ENCODE measurements at regions not wholly inside any gene's neighbourhood (a gene's known extent, or its start where the extent isn't known, plus 50 kb on each side); places are given as distances from the start of the nearest gene placed in this dataset.
"Not testable (repeated sequence)": the region's sequence is repeated elsewhere in the genome, so short reads cannot be mapped to it uniquely, and the experiment has no call there.

DNA sequence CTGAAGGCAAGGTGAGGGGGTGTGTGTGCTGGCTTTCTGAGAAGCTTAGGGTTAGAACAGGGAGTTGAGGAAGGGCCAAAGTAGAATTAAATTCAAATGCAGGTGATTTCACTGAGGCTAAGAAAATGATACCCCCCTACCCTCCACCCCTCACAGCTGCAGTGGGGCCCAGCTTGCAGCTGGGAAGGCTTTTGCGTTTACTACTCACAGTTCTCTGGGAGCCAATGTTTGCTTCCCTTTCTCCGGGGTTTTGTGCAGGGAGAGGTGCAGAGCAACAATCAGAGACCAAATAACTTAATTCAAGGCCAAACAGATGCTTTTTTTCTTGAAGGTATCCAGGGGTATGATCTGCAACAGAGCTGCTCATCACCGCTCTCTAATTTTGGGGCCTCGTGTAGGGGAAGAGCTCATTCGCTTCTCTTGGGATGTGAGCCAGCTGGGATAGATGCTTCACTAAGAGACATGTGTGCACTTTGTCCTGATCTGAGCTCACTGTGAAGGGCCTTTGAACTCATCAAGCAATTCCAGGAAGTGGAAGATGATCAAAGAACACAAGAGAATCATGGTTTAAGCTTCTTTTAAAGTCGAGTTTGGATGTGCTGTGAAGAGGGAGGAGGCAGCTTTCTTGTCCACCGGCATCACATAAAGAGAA lies 122.7 kb upstream of the C1GALT1C1 start:
- no peak for DNase-seq

DNA sequence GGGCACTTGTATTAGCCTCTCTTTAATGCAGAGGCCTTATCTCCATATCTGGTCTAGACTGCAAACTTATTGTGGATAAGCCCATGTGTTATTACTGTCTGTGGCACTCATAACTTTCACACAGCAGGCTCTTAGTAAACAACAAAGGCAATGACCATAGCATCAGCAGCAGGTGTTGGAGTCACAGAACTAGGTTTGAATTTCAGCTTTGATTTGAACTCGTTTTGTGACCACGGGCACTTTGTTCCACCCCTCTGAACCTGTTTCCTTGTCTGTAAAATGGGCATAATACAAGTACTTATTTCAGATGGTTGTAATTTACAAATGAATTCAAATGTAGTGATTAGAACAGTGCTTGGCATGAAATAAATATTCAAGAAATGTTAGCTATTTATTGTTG lies 121.8 kb upstream of the C1GALT1C1 start:
- no peak for DNase-seq

DNA sequence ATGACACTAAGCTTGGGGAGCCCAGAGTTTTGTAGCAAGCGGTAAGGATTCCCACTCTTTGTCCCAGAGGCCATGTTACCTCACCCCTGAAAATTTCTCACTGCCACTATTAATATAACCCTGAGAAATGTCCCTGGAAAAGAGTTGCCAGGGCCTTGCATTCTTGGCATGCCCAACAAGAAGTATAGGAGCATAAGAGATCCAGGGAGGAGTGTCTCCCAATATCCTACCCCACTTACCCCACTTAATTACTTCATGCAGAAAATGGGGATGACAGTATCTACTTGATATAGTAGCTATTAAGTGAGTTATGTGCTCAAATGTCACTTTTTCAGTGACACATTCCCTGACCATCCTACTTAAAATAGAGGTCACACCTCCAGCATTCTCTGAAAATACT lies 120.5 kb upstream of the C1GALT1C1 start:
- no peak for DNase-seq

DNA sequence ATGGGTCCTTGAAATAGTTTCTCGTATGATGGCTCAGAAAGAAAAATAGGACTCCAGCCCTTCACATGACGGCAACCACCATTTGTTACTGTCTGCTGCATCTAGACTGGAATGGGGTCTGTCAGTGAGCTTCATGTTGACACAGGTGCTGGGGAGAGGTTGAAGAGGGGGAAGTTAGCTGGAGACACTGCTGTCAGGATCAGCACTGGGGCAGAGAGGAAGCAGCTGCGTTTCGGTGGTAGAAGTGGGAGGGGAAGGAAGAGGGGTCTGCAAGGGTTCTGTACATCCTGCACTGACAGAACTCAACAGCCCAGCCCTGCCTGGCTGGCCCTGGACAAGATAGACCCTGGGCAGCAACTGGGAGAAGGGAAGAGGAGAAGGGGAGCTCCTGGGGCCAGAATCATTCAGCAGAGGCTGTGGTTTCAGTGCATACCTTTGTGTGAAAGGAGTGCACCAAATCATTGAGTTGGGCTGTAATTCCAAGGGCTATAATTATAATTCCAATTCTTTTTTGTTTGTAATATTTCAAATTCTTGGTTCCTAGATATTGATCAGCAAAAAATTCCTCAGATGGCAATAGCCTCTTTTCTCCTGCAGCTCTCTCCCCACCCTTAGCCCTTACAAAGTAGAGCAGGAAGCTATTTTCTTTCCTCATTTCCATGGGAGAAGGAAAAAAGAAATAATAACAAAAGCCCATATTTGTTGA lies 119.4 kb upstream of the C1GALT1C1 start:
- peak; percentile 40 for DNase-seq

DNA sequence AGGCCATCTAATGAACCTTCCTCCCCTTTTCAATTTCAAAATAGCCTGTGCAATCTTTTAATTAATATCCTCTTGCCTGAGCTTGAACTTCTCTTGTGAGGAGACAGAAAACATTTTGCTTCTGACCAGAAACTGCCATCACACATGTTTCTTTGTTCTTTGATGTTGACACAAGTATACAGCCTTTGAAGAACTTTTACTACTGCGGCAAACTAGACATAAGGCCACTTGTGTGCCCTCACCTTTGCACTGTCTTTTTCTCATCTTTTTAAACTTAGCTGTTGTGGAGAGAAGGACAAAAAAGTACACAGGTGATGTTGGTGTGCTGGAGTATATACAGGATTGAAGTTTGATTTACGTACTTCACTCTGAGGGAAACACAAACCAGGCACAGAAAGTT lies 116.3 kb upstream of the C1GALT1C1 start:
- DNase-seq, result no peak

DNA sequence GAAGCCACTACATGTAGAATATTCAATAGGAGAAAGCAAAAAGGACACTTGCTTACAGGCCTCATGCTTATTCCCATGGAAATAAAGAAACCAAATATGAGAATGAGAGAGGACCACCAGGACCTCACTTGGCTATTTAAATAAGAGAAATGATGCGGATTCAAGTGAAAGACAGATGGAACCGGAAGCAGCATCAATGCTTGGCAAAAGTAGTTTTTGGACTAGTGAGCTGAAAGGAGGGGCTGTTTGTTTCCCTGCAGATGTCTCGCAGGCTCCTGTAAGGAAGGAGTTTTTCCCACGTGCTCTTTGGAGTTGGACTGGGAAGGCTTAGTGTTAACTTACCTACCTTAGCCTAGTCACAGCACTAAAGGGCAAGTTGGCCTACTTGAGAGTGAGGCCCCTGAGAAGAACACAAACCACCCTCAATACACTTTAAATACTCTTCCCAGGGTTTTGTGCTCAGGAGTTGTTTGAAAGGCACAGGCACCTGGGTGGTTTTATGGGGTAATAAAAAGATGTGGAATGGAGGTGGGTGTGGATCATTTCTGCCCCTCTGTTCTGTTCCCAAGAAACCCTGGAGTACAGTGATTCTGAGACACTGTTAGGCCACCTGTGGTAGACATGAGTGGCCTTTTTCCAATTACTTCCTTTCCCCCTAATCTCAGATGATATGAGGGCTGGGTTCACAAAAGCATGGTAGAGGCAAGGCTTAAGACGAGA lies 113.3 kb upstream of the C1GALT1C1 start:
- DNase-seq, result no peak

DNA sequence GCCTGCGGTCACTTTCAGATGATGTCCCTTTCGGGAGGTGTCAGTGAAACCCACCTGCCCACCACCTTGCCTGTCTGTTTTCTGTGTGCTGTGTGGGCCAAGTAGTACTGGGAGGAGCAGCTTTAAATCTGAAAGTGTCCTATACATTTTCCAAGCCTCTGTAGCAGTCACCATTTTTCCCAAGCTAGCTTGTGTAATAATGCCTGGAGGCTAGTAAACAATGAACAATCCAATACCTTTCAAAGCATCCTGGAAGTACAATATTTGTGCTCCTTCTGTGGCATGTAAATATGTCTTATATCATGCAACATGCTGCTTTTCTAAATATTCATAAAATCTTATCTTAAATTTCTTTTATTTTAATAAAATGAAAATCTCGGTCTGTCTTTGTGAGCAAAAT lies 111.6 kb upstream of the C1GALT1C1 start:
- no peak for DNase-seq

DNA sequence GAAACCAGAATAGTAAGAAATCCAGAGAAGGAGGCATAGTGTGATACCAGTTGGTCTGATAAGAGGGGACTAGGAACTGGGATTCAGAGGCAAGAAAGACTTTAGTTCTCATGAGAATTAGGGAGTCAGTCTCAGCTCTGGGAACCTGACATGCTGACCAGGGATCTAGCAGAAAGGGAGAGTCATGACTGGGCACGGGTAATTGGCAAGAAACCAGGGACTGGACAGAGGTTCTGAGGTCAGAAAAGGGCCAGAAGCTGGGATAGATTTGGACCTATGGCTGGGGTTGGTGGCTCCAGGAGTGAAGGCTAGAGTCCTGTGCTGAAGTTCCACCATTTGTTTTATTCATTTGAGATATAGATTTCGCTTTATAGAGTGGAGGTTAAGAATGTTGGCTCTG lies 110.2 kb upstream of the C1GALT1C1 start:
- DNase-seq, result no peak

DNA sequence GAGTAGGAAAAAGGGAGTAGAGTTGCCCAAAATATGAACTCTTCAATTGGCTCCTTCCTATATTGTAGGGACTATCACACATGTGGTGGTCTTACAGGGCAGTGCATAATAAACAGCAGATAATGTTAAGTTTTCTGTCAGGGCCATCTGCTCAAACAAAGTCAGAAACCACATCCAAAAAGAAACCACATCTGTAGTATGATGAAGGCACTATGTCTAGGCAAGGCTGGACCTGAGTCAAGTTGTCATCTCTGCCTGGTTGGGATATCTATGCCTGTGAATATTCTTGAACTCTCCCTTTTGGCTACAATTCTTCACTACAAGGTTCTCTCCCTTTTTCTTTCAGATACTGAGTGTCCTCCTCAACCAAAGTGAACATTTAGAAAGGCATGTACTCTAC lies 109.4 kb upstream of the C1GALT1C1 start:
- DNase-seq, result no peak

DNA sequence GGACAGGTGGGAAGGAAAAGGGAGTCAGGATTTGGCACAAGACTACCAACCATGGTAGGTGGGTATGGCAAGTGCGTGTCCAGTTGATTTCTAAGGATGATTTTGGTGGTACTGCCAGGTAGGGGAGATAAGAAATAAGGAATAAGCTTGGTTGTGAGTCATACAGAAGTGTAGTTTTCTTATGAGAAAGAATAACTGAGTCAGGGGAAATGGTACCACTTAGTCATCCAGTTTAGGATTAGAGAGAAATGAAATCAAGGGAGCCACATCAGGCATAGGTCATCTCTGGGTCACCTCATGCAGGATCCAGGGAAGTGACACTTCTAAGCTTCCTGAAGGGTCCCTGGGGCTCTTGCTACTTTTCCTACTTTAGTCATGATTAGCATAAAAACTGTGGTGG lies 107.1 kb upstream of the C1GALT1C1 start:
- DNase-seq, result peak; percentile 32

DNA sequence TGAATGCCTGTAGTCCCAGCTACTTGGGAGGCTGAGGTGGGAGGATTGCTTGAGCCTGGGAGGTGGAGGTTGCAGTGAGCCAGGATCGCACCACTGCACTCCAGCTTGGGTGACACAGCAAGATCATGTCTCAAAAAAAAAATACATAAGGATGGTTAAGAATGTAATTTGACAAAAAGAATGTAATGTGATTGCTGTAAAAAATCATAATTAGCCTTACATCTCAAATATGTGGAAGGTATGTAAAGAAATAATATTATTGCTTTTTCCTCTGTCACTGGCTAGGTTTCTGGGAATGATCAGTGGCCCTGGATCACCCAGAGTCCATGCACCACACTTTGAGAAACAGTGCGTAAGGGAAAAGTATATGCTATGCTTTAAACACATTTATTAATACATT lies 106.1 kb upstream of the C1GALT1C1 start:
- no peak for DNase-seq

DNA sequence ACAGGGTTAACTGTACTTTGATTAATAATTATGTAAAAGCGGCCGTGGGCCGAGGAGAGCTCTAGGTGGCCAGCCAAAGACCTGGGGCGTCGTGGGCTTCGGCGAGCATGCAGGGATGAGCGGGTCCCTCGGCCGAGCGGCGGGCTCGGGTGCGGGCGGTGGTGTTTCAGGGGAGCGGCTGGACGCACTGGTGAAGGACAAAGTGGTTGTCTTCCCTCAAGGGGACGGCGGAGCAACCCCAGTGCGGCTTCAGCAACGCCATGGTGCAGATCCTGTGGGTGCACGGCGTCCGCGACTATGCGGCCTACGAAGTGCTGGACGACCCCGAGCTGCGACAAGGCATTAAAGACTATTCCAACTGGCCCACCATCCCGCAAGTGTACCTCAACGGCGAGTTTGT lies 103.0 kb upstream of the C1GALT1C1 start:
- DNase-seq, result no peak

DNA sequence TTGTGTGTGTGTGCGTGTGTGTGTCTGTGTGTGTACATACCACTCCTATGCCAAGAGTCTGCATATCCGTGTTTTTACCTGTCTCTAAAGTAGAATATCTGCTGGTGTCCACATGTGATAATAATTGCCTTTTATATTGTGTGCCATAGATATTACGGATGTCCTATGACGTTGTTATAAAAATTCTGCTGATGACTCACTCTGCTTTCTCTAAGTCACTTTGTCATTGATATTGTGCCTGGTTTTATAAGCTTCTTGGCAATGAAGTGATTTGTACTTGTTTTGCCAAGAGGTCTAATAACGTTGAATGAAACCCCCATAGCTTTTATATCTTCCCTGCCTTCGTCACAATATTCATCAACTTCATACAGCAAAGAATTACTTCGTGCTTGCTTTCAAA lies 102.6 kb upstream of the C1GALT1C1 start:
- no peak for DNase-seq

DNA sequence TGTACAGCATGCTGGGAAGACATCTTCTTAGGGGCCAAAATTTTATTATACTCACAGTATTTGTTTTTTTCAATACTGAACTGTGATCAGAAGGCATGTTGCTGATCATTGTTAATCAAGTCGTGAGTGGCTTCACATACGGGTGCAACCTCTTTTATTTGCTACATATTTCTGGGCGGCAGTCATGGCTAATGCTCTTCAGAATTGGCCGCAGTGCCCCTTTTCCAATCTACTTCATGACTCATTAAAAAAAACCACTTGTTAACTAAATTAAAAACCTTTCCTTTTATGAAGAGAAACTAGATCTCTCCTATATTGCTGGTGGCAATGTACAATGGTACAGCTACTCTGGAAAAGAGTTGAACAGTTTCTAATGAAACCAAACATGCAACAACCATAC lies 101.5 kb upstream of the C1GALT1C1 start:
- DNase-seq, result no peak

DNA sequence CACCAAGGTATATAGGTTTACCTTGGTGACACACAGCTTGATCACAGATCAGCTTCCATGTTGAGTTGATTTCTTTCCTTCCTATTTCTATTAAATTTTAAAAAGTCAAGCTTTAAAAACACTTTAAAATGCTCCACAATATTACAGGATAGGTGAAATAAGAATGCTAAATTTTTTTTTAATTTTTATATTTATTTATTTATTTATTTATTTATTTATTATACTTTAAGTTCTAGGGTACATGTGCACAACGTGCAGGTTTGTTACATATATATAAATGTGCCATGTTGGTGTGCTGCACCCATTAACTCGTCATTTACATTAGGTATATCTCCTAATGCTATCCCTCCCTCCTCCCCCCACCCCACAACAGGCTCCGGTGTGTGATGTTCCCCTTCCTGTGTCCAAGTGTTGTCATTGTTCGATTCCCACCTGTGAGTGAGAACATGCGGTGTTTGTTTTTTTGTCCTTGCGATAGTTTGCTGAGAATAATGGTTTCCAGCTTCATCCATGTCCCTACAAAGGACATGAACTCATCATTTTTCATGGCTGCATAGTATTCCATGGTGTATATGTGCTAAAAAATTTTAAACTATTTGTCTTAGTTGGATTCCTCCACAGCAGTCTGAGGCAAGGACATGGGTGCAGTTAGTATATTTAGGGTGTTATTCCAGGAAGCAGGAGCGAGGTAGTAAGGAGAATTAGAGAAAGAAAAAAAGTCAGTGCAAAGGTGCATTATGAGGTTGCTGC lies 99.8 kb upstream of the C1GALT1C1 start:
- DNase-seq, result not testable (repeated sequence)

DNA sequence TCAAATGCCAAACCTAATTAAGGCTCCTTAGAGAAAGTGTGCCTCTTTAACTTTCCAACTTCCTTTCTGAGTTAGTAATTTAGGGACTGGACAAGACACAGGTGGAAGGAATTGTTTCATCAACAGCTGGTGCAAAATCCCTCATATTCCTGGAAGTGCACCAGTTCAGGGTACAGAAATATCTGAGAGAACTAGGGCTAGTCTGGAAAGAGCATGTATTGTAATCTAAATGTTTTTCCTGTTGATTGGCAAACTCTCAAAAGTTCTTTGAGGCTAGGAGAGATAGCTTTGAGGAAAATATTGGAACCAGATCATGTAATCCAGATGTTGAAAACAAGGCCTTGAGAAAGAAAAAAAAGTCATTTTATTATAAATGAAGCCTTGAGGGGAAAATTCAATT lies 98.1 kb upstream of the C1GALT1C1 start:
- DNase-seq, result no peak

DNA sequence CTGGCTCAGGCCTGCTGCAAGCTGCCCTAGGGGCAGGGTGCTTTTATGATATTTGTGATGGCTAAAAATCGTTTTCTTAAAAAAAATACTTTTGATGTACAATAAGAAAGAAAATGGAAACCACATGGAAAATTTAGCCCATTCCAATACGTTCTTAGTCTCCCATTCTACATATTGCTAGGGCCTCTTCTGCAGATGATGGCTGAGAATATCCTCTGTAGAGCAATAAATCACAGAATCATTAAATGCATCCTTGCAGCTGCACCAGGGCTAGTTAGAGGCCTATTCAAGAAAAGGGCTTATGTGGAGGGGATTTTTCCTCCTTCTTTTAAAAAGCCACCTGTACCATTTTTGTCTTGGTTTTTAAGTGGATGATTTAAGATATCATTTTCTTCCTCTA lies 97.6 kb upstream of the C1GALT1C1 start:
- DNase-seq, result no peak

DNA sequence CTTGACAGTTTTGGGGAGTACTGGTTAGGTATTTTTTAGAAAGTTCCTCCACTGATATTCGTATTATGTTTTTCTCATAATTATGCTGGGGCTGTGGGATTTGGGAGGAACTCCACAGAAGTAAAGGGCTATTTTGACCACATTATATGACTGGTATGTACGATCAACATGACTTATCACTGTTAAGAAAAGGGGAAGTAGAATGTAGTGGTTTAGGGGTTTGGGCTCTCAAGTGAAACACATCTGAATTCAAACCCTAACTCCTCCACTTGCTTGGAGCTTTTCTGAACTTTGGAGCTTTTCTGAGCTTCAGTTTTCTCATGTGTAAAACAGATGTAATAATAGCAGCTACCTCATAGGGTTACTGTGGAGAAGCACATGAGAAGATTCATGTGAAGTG lies 96.4 kb upstream of the C1GALT1C1 start:
- peak; percentile 89 for DNase-seq

DNA sequence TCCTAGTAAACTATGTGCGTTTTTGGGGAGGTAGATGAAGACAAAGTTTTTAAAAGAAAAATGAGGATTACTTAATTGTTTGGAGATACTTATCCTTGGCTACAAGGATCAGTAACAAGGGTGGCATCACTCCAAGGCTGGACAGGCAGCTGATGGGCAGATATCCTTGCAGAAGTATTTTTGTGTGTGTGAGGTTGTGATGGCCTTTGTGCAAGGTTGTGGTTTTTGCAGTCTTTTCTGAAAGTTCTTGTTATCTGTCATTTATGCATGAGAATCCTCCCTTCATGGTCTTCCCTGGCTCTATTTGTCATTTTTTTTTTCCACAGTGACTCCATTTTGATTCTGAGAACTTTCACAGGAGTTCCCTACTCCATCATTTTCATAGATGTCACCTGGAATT lies 96.0 kb upstream of the C1GALT1C1 start:
- DNase-seq, result peak; percentile 6

DNA sequence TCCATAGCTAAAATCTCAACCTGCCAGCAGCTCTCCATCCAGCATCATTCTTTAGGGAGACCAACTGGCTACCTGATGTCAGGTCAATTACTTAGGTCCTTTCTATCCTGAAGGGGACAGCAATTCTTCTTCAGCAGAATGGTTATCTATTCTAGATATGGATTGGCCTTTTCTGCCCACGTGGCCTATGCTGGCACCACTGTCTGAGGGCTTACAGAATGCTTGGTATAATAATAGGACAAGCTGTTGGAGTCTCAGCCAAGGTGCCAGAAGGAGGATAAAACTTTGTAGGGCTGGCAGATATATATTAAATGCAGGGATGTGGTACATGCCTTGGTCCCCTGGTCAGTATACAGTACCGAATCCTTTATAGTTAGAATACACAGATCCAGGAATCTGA lies 89.8 kb upstream of the C1GALT1C1 start:
- DNase-seq, result no peak

DNA sequence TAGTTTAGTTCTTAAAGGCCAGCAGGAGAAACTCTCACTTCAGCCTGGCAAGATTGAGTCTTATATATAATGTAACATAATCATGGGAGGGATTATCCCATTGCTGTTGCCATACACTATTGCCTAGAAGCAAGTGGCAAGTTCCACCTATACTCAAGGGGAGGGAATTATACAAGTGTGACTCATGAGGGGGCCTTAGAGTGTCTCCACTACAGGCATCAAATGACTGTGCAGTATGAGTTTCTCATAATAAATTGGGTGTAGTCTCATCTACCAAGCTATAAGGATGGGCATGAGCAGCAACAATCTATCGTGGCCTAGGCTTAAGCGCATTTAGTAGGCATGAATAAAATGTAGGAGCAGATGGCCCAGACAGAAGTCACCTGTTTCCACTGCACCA lies 89.1 kb upstream of the C1GALT1C1 start:
- no peak for DNase-seq

DNA sequence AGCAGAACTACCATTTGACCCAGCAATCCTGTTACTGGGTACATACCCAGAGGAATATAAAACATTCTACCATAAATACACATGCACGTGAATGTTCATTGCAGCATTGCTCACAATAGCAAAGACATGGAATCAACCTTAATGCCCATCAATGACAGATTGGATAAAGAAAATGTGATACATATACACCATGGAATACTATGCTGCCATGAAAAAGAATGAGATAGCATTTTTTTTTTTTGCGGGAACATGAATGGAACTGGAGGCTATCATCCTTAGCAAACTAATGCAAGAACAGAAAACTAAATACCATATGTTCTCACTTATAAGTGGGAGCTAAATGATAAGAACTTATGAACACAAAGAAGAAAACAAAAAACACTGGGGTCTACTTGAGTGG lies 72.5 kb upstream of the C1GALT1C1 start:
- not testable (repeated sequence) for DNase-seq

DNA sequence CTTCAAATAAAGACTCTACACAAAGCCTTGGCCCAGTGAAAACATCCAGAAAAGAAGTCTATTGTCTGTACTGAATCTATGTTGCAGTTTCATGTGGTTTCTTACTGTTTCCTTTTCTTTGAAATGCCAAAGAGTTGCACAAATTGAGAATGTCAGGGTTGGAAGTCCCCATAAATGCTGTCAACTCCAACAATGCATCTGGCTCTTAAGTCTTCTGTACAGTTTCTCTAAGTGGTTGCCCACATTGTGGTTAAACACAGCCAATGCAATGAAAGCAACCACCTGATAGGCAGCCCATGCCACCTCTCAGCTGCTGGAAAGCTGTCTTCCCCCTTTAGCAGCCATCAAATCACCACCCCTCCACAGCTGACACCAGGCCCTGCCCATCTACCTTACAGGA lies 67.2 kb upstream of the C1GALT1C1 start:
- peak; percentile 87 for DNase-seq

DNA sequence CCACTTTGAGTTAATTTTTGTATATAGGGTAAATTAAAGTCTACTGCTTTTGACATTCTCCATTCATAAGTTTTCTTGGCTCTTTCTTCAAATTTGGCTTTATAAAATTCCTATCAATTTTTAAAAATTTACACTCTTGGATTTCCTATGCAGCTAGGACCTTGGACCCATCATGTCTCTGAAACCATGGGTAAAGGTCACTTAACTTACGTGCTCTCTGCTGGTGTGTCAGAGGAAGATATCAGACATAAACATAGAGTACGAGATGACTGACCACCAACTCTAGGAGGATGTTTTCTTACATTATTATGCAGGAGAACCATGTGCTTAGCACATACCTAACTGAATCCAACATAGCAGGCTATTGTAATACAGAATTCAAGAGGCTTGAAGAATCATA lies 62.5 kb upstream of the C1GALT1C1 start:
- DNase-seq, result no peak
